ENCODE measurements at regions not wholly inside any gene's neighbourhood (a gene's known extent, or its start where the extent isn't known, plus 50 kb on each side); places are given as distances from the start of the nearest gene placed in this dataset.
"Not testable (repeated sequence)": the region's sequence is repeated elsewhere in the genome, so short reads cannot be mapped to it uniquely, and the experiment has no call there.

DNA sequence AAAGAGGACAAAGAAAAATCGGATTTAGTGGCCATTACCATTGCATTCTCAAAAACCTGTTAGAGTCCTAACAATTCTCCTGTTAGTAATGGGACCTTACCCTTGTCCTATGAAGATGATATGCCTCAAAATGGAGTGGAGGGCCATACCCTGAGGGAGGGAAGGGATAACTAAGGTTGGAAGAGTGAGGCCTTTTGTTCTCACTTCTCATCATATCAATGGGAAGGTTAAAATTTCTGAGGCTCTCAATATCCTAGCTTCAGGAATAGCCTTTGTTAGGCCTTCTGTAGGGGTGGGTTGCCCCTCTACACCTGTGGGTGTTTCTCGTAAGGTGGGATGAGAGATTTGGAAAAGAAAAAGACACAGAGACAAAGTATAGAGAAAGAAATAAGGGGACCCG is 109.4 kb upstream of the SGIP1 start:
- DNase-seq (ENCODE audit: low spot score); intact Hi-C loops (cut with DNase I): not testable (repeated sequence)

DNA sequence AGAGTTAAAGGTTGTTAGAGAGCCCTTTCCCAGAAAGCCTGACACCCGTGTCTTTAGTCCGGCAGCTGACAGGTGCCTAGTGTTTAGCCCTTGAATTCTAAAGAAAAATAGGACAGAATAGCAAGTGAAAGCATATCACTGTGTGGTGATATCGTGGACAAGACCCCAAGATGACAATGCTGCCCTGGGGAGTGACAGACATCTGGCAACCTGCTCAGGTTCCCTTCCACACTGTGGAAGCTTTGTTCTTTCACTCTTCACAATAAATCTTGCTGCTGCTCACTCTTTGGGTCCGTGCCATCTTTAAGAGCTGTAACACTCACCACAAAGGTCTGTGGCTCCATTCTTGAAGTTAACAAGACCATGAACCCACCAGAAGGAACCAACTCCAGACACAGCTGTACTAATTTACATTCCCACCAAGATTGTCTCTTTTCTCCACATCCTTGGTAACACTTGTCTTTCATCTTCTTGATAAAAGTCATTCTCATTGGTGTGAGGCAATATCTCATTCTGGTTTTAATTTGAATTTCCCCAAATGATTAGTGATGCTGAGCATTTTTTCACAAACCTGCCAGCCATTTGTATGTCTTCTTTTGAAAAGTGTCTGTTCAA is 107.6 kb upstream of the SGIP1 start:
- intact Hi-C loops (cut with DNase I) = no loop called here
- DNase-seq (ENCODE audit: low spot score) = no peak

DNA sequence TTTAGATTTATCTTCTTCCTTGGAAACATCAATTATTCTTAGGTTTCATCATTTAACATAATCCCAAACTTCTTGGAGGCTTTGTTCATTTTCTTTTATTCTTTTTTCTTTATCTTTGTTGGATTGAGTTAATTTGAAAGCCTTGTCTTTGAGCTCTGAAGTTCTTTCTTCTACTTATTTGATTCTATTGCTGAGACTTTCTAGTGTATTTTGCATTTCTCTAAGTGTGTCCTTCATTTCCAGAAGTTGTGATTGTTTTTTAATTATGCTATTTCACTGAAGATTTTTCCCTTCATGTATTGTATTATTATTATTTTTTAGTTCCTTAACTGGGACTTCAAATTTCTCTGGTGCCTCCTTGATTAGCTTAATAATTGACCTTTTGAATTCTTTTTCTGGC is 103.1 kb upstream of the SGIP1 start:
- intact Hi-C loops (cut with DNase I); DNase-seq (ENCODE audit: low spot score): not testable (repeated sequence)

DNA sequence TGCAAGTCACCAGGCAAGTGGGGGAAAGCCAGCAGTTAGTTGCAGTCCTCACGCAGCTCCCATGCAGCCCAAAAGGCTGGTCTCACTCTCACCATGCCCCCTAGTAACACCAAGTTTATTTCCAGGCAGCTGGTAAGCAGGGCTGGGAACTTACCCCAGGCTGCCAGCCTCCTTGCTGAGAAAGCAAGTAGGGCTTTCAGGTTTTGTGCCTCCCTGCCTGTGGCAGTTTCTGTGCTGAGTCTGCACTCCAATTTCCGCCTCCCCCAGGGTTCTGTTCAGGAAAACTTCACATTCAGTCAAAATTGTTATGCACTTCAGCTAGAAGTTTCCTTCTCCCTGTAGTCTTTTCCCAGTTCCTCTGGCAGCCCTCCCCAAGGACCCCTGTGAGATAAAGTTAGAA is 102.0 kb upstream of the SGIP1 start:
- DNase-seq (ENCODE audit: low spot score) = no peak

DNA sequence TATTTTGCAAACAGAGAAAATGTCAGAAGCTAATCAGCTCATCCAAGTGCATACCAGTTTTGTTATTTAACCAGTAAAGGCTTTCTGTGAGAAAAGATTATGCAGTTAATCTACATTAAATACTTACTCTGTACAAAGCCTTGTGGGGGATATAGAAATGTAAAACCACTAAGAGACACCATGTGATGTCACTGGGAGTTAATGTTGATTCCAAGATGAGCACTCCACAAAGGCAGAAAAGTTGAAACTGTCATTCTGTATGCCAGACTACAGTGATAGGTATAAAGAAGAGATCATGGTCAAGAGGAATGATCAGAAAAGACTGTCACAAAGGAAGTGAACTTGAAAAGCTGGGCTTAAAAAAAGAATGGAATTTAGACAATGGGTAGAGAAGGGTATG is 100.3 kb upstream of the SGIP1 start:
- no peak for DNase-seq (ENCODE audit: low spot score)
- intact Hi-C loops (cut with DNase I) = no loop called here

More for the DNA sequence above, 102.0 kb upstream of the SGIP1 start:
- intact Hi-C loops (cut with DNase I) = no loop called here

DNA sequence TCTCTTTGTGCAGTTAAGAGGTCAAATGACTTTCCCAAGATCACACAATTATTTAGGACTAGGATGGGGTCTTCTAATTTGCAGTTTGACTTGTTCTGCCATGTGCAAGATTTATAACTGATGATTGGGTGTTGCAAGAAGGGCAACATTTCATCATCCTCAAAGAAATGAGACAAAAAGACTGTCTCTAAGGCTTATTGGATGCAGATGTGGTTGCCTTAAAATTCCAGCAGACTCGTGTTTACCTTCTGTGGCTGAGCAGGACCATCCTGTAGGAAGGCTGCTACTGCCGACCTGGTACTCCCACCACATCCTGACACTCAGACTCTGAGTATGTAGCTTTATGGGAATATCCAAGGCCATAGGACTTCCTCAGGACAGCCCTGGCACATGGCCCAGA is 99.9 kb upstream of the SGIP1 start:
- intact Hi-C loops (cut with DNase I) = no loop called here
- no peak for DNase-seq (ENCODE audit: low spot score)

DNA sequence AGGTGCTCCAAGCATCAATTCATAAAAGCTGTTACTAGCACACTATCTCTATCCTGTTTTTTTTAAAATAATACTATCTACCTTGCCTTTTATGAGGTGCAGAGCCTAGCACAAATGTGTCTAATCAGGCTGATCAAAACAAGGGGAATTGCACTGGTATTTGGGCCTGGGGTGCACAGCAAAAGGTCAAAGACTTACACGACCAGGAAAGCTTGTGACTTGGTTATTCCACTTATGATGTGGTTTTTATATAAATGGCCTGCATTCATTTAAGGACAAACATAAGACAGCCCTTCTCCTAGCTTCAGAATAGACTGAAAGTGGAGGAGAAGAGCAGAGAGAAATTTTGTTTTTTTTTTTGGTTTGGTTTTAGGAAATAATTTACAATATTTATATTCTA is 98.4 kb upstream of the SGIP1 start:
- intact Hi-C loops (cut with DNase I) = no loop called here
- DNase-seq (ENCODE audit: low spot score) = no peak

DNA sequence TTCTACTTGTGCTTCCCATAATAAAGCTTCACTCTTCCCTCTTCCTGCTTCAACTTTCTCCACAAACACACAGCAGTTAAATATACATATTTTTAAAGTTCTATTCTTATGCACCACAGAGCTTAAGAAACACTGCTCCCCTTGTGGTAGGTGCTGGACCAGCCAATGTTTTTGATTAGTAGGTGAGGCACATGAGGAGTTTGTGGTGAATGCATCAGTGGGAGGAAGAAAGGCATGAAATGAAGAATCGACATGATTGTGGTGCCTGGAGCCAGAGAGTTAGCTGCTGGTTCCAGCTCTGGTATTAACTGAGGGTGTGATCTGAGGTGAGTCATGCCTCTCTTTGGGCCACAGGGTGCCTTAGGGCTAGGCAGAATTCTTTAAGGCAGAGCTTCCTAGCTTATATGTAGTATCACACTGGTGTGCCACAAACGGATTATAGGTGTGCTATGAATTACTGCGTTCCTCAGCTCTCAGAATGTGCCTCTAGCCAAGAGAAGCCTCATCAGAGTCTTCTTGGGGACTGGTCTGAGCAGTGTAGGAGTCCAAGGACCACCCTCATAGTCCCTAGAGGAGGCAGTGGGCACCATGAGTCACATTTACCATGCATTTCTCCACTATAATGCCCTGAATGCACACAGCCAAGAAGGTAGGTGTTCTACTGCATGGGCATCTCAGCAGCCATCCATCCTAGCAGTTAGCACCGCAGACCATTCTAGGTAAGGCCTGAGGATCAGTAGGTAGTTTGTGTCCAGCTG is 97.4 kb upstream of the SGIP1 start:
- intact Hi-C loops (cut with DNase I) = no loop called here

DNA sequence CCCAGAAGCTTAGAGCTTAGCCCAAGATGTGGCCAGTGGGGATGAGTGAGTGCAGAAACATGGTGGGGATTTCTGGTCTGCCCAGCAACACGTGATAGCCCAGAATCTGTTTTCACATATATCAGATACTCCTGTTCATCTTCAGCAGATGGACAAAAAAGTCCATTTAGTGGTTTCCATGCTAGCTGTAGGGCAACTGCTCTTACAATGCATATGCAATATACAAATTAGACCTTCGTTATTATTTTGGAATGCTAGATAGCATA is 96.9 kb upstream of the SGIP1 start:
- intact Hi-C loops (cut with DNase I) = no loop called here
- no peak for DNase-seq (ENCODE audit: low spot score)

More for the DNA sequence above, 97.4 kb upstream of the SGIP1 start:
- DNase-seq (ENCODE audit: low spot score) = no peak

DNA sequence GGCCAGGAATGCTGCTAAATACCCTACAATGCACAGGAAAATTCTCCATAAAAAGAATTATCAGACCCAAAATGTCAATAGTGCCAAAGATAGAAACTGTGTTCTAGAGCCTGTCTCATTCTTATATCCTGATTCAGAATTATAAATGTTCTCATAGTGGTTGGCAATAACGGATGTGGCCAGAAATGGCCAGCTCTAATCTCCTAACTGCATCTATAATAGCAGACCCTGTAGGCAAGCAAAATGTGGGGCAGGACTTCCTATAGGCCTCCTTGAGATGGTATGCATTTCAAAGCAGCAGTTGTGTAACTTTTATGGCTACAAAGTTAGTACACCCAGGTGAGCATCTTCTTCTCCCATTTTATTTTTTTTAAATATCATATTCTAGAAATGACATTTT is 95.9 kb upstream of the SGIP1 start:
- DNase-seq (ENCODE audit: low spot score) = no peak
- intact Hi-C loops (cut with DNase I) = no loop called here

DNA sequence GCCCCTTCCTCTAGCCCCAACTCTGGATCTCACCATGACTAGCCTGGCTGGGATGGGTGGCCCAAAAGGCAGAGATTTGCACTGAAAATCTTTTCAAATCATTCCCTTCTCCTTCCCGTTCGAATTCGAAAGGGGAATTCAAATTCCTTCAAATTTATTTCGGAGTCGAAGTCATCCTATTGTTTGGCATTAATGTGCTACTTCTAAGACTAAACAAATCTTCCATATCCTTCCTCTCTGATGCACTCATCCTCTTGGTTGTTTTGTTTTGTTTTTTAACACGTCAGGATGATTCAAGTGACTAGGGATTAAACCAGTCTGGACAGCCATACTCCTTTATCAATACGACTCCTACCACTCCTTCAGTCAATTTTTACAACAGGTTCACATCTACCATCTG is 95.5 kb upstream of the SGIP1 start:
- no peak for DNase-seq (ENCODE audit: low spot score)

DNA sequence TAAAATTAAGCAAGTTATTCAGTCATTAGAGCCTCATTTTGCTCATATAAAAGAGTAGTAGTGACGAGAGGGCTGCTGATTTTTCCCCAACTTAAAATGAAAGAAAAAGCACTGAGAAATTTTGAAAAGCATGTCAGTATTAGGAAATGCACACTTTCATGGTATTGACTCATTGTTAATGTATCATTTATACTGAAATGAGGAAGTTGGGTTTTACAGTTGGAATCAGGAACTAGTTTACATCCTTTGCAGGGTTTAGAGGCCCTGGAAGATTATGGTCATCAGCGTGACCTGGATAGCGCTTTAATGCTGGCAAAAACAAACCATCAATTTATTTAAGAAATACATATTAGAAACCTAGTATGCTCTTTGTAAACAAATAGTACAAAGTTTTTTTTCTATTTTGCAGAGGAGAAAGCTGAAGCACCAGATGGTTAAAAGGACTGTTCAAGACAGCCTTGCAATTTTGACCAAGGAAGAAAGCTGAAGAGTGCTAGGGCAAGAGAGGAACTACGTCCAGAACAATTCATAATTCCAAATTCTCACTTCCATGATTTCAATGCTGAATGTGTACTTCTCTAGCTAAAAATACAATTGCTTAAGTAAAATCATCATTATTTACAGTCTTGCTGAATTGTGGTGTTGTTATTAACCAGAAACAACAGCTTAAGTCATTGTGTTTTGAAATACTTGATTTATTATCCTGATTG is 94.8 kb upstream of the SGIP1 start:
- no peak for DNase-seq (ENCODE audit: low spot score)
- intact Hi-C loops (cut with DNase I) = no loop called here

More for the DNA sequence above, 95.5 kb upstream of the SGIP1 start:
- intact Hi-C loops (cut with DNase I) = no loop called here

DNA sequence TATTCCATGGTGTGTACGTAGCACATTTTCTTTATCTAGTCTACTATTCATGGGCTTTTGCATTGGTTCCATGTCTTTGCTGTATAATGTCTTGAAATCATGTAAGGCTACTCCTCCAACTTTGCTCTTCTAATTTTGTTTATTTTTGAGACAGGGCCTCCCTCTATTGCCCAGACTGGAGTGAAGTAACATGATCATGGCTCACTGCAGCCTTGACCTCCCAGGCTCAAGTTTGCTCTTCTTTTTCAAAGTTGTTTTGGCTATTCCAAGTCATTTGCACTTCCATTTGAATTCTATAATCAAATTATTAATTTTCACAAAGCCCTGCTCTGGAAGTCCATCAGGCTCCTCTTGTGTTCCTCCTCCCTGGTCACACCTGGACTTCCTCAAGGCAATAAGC is 90.2 kb upstream of the SGIP1 start:
- intact Hi-C loops (cut with DNase I) = loop anchor here in 1 of 2 donors (10.0 kb wide), 1 partner anchor 49 kb away; no protein-coding TSS in a partner anchor
- no peak for DNase-seq (ENCODE audit: low spot score)

DNA sequence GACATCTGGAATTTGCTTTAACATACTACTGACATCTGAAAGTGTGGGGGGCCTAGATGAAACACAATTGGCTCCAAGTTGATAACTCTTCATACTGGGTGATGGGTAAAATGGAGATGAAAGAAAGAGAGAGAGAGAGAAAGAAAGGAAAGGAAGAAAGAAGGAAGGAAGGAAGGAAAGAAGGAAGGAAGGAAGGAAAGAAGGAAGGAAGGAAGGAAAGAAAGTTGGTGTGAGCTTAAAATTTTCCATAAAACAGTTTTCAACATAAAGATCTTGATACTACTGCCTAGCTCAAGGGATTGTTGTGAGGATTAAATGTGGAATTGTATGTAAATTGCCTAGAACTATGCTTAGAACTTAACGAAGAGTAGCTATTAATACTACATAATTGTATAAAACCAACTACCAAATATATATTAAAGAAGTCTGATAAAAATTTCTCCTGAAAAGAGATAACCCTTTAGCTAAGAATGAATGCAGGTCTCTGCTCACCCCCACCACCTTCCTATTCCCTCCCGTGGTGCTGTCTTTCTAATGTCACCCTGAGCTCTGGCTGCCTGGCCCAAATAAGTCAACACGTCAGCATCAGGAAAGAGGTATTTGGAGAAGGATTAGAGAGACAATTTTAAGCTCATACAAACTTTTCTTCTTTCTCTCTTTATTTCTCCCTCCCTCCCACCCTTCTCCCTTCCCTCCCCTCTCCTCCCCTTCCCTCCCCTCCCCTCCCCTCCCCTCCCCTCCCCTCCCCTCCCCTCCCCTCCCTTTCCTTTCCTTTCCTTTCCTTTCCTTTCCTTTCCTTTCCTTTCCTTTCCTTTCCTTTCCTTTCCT is 89.3 kb upstream of the SGIP1 start:
- no peak for DNase-seq (ENCODE audit: low spot score)
- intact Hi-C loops (cut with DNase I) = loop anchor here (5.0 to 10.0 kb wide), 4 partner anchors 50 to 1212 kb away; no protein-coding TSS in a partner anchor

DNA sequence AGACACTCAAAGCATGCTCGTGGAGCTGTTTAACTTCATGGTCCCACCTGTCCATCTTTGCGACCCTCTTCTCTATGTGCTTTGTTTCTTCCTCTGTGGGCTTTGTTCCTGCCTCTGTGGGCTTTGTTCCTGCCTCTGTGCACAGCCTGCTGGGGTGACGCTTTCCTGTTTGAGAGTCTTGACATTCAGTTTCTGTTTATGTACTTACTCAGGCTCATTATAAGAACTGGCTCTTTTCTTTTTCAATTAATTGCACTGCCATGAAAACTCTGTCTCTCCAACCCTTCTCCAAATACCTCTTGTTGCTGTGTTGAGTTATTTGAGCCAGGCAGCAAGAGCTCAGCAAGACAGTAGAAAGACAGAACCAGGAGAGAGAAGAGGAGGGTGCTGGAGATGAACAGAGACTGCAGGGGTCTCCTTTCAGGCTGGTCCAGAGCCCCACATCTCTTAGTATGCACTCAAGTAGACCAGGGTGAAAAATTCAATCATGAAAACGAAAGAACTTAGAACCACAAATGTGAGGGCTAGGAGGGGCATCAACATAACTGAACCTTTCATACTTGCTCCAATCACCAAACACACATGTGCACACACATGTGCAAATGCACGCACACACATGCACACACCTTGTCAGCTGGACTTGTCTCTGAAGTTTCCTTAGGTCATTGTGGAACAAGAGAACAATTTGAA is 88.3 kb upstream of the SGIP1 start:
- intact Hi-C loops (cut with DNase I) = loop anchor here (5.0 to 10.0 kb wide), 4 partner anchors 51 to 1213 kb away; no protein-coding TSS in a partner anchor
- DNase-seq (ENCODE audit: low spot score) = no peak

DNA sequence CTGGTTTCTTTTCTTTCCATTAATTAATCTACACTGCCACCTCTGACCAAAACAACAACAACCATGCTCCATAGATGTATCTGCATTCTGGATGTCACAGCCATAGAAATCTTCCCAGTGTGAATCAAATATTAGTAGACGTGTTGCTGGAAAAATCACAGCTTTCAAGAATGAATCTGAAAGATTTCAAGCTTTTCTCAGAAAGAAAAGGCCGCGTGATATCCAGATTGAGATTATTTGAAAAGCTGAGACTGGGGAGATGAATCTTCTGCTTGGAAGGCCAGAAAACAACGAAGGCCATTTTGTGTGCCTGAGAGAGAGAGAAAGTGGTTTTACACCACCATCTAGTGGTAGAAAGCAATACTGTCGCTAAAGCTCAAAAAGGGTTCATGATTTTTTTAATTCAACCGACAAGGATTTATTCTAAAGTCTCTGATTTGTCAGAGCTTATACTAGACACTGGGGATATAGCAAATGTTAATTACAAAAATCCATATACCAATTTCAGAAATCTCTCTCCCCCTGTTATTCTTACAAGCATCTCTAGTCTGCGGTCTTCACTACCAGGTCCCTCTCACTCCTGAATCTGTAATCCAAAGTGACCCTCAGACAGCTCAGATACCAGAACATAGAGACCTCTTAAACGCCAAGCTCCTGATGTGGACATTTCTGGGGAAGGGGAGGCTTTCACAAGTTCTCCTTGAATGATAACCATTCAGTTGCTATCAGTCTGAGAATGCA is 87.5 kb upstream of the SGIP1 start:
- intact Hi-C loops (cut with DNase I) = loop anchor here (5.0 to 10.0 kb wide), 4 partner anchors 52 to 1214 kb away; no protein-coding TSS in a partner anchor
- DNase-seq (ENCODE audit: low spot score) = no peak

DNA sequence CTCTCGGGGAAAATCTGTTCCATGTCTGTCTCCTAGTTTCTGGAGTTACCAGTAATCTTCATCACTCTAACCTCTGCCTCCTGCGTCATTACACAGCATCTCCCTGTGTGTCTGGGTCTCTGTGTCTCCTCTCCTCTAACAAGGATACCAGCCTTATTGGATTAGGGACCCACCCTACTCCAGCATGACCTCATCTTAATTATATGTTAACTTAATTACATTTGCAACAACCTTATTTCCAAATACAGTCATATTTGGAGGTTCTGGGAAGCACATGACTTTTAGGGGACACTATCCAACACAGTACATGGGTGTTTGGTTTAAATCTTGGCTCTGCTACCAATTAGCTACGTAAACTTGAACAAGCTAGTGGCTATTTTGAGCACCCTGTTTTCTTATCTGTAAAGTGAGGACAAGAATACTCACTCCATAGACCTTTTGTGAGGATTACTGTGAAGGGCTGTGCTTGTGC is 83.9 kb upstream of the SGIP1 start:
- intact Hi-C loops (cut with DNase I) = no loop called here
- DNase-seq (ENCODE audit: low spot score) = no peak

DNA sequence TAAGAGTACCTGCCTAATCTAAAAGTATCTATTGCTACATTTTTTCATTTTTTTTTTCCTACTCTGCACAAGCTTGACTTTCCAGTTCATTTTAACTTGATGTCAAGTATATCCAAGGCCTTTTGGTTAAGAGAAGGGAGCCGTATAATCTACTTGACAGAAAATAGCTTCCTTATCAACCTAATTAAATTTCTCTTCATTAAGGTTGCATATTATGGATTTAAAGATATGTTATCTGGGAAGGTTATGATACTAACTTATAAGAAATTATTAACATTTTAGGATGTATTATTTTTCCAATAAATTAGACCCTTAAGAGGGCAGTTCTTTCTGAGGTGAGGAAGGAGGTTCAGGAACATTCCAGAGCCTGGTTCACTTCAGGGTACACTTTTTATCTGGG is 83.1 kb upstream of the SGIP1 start:
- no peak for DNase-seq (ENCODE audit: low spot score)
- intact Hi-C loops (cut with DNase I) = no loop called here
